ENCODE measurements at regions not wholly inside any gene's neighbourhood (a gene's known extent, or its start where the extent isn't known, plus 50 kb on each side); places are given as distances from the start of the nearest gene placed in this dataset.
"Not testable (repeated sequence)": the region's sequence is repeated elsewhere in the genome, so short reads cannot be mapped to it uniquely, and the experiment has no call there.

- DNase-seq (ENCODE audit: low read depth), result no peak
These were observed 147.2 kb upstream of the SFRP2 start for GRCh38 chr4:153936121-153936520.

- DNase-seq (ENCODE audit: low read depth), result no peak
These were observed 145.8 kb upstream of the SFRP2 start for GRCh38 chr4:153934688-153935017.

DNA sequence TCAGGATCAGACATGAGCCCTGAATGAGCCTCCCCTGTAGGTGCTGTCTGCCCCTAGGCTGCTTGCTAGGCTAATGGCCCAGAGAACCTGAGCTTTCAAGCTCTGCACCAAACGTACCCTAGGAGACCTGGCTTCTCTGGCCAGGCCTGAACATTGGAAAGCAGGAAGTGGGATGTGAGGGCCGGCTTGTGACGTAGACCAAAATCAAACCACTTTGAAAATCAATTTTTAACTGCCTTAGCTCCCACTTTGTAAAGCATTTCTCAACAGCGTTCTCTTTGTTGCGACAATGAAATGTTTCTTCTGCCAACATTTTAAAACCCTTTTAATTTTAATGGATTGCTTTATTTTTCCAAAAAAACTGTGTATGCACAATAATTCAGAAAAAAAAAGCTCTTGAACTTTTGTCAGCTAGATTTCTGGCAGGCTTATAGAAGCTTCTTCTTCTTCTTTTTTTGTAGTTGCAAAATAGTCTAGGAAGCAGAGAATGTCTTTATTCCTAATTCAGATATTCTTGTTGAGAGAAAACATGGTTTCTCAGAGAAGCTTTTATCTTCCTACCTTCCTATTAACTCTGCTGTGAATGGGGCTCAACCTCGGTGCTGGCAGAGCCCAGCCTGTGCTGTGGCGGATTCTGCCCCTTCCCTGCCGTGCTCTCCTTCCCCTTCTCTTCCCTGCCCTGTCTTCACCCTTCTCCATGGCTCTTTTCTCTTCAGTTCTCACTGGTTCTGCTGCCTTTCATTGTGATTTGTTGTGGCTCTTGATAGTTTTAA, 145.2 kb upstream of the SFRP2 start:
- DNase-seq (ENCODE audit: low read depth), result no peak

GRCh38 chr4:153931804-153932203, 142.9 kb upstream of the SFRP2 start:
- peak; percentile 25 for DNase-seq (ENCODE audit: low read depth)

GRCh38 chr4:153929675-153930074, 140.8 kb upstream of the SFRP2 start:
- DNase-seq (ENCODE audit: low read depth), result no peak

DNA sequence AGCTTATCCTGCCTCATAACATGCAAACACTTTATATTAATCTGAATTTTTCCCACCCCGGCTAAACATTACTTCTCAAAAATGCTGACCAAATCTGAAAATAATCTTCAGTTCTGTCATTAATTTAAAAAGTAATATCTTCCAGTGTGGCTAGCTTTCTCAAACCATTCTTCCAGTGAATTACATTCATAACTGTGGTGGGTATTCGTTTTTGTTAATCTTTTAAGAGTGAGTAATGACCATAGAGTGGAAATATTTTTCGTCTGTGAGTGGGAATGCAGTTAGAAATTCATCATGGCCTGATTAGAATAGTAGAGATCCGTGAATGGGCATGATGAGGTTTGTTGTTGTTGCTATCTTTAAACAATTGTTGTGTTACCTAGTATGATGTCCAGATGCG, 138.6 kb upstream of the SFRP2 start:
- no peak for DNase-seq (ENCODE audit: low read depth)

DNA sequence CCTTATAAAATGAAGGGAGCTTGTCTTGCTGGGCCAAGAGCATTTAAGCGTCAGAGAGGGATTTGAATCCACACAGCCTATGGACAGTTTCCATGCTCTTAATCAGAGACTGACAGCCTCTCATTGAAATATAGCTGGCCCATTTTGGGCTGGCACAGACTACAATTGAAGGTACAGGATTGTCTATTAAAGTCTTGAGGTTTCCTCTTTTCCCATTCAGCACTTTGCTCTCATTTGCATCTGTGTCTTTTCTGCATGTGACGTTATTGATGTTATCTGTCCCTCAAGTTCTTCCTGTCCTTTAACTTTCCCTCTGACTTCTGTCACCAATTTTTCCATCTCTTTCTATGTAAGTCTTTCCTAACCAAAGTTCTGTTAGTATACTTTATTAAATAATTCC, 133.3 kb upstream of the SFRP2 start:
- no peak for DNase-seq (ENCODE audit: low read depth)

GRCh38 chr4:153919667-153920066, 130.8 kb upstream of the SFRP2 start:
- DNase-seq (ENCODE audit: low read depth), result peak; percentile 50

DNA sequence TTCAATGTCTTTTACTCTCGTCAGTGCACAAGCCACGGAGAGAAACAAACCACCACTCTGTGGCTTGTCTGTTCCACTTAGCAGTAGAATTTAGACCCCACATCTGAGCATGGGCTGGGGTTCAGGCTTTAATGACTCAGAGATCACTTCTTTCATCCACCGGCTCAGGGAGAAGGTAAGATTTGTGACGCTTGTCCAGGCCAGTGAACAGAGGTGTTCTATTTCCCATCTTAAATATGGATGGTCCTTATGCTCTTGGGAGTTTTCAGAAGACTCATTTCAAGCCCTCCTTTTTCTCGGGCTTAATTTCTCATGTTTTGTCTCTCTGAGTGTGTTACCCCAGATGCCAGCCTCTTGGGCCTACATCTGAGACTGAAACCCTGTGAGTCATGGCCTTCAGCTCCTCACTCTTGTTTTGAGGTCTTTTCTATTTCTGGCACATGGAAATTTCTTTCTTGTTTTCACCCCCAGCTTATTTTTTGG, 127.4 kb upstream of the SFRP2 start:
- DNase-seq (ENCODE audit: low read depth), result no peak

DNA sequence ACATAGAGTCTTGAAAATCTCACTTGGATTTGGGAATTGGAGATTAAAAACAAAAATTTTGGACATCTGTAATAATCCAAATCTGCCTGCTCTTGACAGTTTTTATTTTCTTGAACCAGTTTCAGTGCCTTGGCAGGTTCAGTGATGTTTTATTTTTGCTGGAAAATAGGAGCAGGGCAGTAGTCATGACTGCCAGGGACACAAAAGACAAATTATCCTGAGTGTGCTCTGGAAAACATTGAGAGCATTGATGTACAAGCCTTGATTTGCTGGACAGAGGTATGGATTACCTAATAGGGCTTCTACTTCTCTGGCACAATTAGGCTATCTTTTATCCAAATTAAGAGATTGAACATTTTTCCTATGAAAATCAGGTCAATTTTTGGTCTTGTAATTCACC, 123.4 kb upstream of the SFRP2 start:
- no peak for DNase-seq (ENCODE audit: low read depth)

DNA sequence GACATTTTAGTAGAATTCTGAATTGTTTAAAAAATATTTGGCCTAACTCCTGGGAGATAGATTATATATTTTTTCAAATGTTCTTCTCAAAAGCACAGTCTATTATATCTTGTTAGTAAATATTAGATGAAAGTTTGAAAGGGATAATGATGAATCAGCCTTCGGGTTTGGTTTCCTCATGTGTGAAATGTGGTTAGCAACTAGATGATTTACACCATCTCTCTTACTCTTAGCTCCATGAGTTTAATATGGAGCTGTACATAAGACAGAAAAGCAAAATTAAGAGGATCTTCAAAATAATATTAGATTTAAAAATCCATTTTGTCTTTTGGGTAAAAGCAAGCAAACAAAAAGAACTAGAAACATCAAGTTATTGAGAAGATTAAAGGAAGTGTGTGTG, 120.8 kb upstream of the SFRP2 start:
- no peak for DNase-seq (ENCODE audit: low read depth)

- no peak for DNase-seq (ENCODE audit: low read depth)
These were observed 117.3 kb upstream of the SFRP2 start for GRCh38 chr4:153906231-153906630.

DNA sequence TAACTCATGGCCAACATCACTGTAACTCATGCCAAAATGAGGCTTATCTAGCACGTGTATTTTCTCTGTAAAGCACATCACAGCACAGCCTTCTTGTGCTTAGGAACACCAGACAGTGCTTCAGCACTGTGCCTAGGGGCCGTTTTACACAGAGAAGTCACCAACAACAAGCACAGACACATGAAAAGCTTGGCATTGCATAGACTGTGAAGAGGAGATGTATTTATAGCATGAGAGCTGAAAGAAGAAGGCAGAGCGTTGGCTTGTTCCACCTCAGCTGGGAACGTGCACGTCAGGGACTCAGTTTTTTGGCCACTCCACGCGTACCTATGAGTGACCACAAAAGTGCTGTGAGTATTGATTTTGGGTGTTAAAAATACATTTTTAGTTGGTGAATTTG, 116.3 kb upstream of the SFRP2 start:
- no peak for DNase-seq (ENCODE audit: low read depth)

DNA sequence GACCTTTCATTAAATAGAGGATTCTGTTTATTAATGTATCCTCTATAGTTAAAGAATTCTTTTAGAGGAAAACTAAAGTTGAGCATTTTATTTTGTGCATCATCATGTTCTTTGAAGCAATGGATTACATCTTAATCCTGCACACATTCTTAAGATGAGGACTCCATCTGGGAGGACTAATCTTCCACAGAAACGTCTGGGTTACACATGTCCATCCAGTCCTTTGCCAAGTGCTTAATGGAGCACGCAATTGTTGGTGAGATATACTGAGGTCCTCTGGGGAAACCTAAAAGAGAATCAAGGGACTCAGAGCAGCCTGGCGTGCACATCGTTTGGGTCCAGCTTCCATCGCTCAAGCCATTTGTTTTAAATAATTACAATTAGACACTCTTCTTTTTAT, 115.1 kb upstream of the SFRP2 start:
- no peak for DNase-seq (ENCODE audit: low read depth)

- DNase-seq (ENCODE audit: low read depth), result no peak
These were observed 112.3 kb upstream of the SFRP2 start for GRCh38 chr4:153901220-153901619.

- DNase-seq (ENCODE audit: low read depth), result no peak
These were observed 111.5 kb upstream of the SFRP2 start for GRCh38 chr4:153900426-153900825.

DNA sequence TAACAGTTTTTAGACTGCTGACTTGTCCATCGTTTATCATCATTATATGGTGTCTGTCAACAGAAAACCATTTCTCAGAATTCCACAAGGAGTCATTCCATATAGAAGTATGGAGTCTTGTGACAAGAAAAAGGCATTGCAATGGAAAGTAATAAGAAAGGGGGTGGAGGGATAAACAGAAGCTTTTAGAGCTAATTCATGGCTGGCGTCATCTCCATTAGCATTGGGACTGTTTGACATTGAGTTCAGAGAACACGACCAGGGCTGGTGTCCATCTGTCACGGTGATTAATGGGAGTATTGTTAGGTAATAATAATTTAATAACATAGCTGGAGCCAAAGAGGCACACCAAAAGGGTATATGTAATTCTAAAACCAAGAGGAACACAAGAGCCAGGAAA, 101.9 kb upstream of the SFRP2 start:
- no peak for DNase-seq (ENCODE audit: low read depth)

DNA sequence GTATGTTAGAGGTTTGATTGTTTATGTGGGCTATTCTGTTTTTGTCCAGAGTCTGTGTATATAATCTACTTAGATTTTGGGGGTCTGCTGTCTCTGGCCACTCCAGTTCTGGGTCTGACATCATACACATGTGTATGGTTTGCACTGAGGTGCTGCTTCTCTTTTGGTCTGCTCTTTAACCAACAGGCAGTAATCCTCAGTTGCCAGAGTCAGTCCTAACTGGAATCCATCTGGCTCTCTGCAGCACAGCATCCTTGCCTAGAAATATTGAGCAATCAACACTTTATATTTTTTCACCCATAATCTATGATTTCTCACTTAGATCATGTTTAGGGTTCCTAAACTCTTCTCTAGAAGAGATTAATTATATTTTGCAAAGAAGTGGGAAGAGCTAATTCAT, 98.3 kb upstream of the SFRP2 start:
- no peak for DNase-seq (ENCODE audit: low read depth)

- DNase-seq (ENCODE audit: low read depth), result no peak
These were observed 95.4 kb upstream of the SFRP2 start for GRCh38 chr4:153884325-153884724.

- DNase-seq (ENCODE audit: low read depth), result no peak
These were observed 92.1 kb upstream of the SFRP2 start for GRCh38 chr4:153880983-153881382.

DNA sequence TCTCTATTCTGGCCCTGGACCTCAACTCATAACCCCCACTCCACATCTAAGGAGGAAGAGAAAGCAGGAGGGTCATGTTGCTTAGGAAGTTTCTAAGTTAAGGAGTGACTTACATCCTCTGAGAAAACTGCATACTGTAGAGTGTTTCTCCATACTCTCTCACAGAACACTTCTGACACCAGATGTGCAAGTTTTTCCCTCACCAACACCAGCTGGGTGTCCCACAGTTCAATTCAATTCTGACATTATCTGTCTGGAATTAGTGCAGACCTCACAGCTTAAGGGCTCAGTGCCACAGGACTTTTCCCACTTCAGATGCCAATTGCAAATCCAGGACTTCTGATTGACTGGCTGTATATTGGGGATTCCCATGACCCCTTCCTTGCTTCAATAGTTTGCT, 89.0 kb upstream of the SFRP2 start:
- no peak for DNase-seq (ENCODE audit: low read depth)

DNA sequence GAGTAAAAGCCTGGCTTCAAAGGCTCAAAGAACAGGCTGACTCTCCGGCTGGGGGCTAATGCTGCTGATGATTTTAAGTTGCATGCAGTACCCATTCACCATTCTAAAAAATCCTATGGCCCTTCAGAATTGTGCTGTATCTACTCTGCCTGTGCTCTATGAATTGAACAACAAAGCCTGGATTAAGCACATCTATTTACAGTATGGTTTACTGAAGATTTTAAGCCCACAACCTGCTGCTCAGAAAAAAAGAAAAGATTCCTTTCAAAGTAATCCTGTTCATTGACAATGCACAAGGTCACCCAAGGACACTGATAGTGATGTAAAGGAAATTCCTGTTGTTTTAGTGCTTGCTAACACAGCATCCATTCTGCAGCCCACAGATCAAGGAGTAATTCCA, 84.9 kb upstream of the SFRP2 start:
- no peak for DNase-seq (ENCODE audit: low read depth)

GRCh38 chr4:153866766-153867165, 77.9 kb upstream of the SFRP2 start:
- not testable (repeated sequence) for DNase-seq (ENCODE audit: low read depth)

DNA sequence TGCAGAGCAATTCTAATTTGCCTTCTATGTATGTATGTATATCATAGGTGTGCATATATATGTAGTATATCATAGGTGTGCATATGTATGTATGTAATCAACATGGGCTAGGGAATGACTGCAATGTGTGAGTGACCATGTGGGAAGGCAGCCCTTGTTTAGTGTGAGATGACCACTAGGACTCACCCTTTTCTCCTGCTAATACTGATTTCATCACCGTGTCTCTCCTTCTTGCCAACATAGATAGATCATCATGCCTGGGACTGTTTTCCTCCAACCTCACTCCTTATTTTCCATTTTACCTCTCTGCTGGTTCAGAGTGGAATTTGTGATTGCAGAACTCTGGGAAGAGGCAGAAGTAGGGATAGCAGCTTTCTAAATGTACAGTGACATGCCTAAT, 63.6 kb upstream of the SFRP2 start:
- no peak for DNase-seq (ENCODE audit: low read depth)

Measured in stromal cell of bone marrow (primary cell).